ENCODE measurements at regions not wholly inside any gene's neighbourhood (a gene's known extent, or its start where the extent isn't known, plus 50 kb on each side); places are given as distances from the start of the nearest gene placed in this dataset.

- TF ChIP-seq ZNF423 (CRISPR knock-in tag; IDR thresholded peaks at IDR 0.05) (no peak), SP1 (CRISPR knock-in tag; conservative IDR thresholded peaks at IDR 0.05) (no peak), NR3C1 (CRISPR knock-in tag; conservative IDR thresholded peaks at IDR 0.05; ENCODE audit: low read depth) (no peak), CTCF (IDR thresholded peaks at IDR 0.05) (no peak), ZNF232 (CRISPR knock-in tag; IDR thresholded peaks at IDR 0.05) (no peak), FOXK1 (CRISPR knock-in tag; IDR thresholded peaks at IDR 0.05) (no peak), MYBL2 (CRISPR knock-in tag; IDR thresholded peaks at IDR 0.05) (no peak), TCF7 (CRISPR knock-in tag; IDR thresholded peaks at IDR 0.05; ENCODE audit: low read depth) (no peak), CREM (CRISPR knock-in tag; IDR thresholded peaks at IDR 0.05) (no peak)
- TF ChIP-seq, protein P1, sequence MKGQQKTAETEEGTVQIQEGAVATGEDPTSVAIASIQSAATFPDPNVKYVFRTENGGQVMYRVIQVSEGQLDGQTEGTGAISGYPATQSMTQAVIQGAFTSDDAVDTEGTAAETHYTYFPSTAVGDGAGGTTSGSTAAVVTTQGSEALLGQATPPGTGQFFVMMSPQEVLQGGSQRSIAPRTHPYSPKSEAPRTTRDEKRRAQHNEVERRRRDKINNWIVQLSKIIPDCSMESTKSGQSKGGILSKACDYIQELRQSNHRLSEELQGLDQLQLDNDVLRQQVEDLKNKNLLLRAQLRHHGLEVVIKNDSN (CRISPR knock-in tag; IDR thresholded peaks at IDR 0.05) = no peak
Observed at GRCh38 chr14:38618514-38618913, 362.6 kb upstream of the CLEC14A start.

Measured in WTC11 (cell line).